ENCODE measurements at regions not wholly inside any gene's neighbourhood (a gene's known extent, or its start where the extent isn't known, plus 50 kb on each side); places are given as distances from the start of the nearest gene placed in this dataset.

DNA sequence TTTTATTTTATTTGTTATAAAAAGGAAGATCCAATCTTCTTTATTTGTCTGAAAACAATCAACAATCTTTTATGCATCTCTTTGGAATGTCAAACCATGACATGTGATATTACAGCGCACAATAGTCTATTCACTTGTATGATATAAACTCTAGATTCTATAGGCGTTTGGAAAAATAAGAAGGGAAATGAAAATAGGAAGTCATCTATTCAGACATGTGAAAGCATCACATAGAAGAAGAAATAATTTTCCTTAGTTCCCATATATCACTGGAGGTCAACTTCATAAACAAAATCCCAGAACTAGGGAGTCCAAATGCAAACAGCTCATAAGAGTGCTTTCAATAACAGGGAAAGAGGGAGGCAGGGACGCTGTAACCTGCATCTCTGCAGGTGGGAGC lies 139.5 kb upstream of the RASGEF1B start:
- H3K4me3 ChIP-seq (ENCODE audit: low read depth, low read length) = no peak overlapping the region
- TF ChIP-seq CTCF (IDR thresholded peaks at IDR 0.05; ENCODE audit: low read depth, low read length) = no peak
- no peak for DNase-seq
- H3K4me1 ChIP-seq = no peaks in the 10 kb centered on the region
- no peaks in the 10 kb centered on the region for H3K27me3 ChIP-seq
- no peaks in the 10 kb centered on the region for H3K36me3 ChIP-seq
- H3K9me3 ChIP-seq = no peaks in the 10 kb centered on the region

DNA sequence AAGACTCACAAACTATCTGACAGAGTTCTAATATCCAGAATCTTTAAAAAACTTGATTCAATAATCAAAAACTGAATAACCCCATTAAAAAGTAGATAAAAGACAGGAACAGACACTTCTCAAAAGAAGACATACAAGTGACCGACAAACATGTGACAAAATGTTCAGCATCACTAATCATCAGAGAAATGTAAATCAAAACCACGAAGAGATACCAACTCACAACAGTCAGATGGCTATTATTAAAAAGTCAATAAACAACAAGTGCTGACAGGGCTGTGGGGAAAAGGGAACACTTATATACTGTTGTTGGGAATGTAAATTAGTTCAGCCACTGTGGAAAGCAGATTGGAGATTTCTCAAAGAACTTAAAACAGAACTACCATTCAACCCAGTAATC lies 138.1 kb upstream of the RASGEF1B start:
- H3K4me1 ChIP-seq = no peaks in the 10 kb centered on the region
- no peak for TF ChIP-seq CTCF (IDR thresholded peaks at IDR 0.05; ENCODE audit: low read depth, low read length)
- no peaks in the 10 kb centered on the region for H3K27me3 ChIP-seq
- H3K9me3 ChIP-seq = no peaks in the 10 kb centered on the region
- H3K36me3 ChIP-seq = no peaks in the 10 kb centered on the region
- H3K4me3 ChIP-seq (ENCODE audit: low read depth, low read length) = no peak overlapping the region
- no peak for DNase-seq

DNA sequence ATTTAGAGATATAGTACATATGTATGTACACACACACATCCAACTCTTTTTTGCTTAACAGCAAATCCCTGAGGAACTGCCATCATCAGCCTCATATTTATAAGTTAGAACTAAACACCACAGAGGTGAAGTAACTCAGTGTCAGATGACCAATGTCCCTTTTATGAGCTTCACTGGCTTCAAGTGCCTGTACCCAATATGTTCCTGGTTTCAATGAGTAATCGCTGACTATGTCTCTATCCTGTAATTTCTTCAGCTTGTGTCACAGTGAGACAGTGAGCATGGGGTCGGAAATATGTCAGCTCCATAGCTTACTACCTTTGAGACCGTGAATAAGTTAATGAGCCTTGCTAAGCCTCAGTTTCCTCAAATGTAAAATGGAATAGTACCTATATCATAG lies 136.2 kb upstream of the RASGEF1B start:
- TF ChIP-seq CTCF (IDR thresholded peaks at IDR 0.05; ENCODE audit: low read depth, low read length) = no peak
- H3K27me3 ChIP-seq = no peaks in the 10 kb centered on the region
- H3K4me3 ChIP-seq (ENCODE audit: low read depth, low read length) = no peak overlapping the region
- no peaks in the 10 kb centered on the region for H3K4me1 ChIP-seq
- no peak for DNase-seq
- H3K36me3 ChIP-seq = no peaks in the 10 kb centered on the region
- no peaks in the 10 kb centered on the region for H3K9me3 ChIP-seq

DNA sequence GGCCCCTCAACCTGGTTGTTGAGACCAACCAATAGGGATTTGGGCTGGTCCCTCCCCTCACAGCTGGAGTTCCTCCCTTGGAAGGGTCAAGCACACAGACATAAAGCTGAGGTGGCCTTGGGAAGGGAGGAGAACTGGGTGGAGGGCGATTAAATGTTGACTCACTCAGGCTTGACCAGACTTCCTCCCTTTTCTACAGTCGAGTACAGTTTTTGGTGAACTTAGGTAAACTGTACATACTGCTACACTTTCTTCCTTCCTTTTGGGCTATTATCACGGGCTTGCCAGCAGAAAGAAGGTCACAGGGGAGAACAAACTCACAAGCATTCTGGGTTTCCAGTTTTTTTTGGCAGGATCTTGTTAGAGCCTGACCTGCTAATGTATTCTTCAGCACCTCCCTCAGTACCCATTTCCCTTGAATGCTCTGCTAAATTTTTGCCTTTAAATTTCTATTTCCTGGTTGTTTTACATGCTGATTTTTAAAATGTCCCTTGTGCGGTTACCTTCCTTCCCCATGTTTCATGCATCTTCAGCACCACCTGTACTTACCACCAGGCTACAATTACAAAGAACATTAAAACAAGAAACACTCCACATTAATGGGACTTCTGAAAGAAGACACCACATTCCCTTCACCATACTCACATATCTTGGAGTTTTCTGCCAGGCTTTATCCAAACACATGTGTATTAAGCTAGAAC lies 135.2 kb upstream of the RASGEF1B start:
- no peak for TF ChIP-seq CTCF (IDR thresholded peaks at IDR 0.05; ENCODE audit: low read depth, low read length)
- Histone ChIP-seq H3K4me1 (no peaks in the 10 kb centered on the region), H3K36me3 (no peaks in the 10 kb centered on the region), H3K4me3 (ENCODE audit: low read depth, low read length) (no peak overlapping the region), H3K9me3 (no peaks in the 10 kb centered on the region), H3K27me3 (no peaks in the 10 kb centered on the region)
- DNase-seq = no peak

DNA sequence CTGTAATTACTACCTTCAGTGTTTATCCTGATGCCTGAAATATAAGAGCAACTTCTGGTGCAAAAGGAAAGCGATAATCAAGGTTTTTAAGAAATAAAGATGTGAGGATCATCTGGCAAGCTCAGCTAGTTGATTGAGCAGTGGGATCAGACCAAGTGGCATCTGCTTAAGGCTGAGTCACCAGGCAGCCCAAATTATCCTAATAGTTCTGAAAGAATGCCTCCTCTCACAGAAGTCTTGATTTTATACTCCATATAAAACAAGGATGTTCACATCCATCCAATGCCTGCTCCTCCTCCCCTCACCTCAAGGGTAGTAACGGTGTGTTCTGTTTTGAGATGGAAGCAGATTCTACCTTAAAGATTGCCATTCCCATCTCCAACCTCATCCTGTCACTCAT lies 134.5 kb upstream of the RASGEF1B start:
- Histone ChIP-seq H3K9me3 (no peaks in the 10 kb centered on the region), H3K4me3 (ENCODE audit: low read depth, low read length) (no peak overlapping the region), H3K4me1 (no peaks in the 10 kb centered on the region), H3K36me3 (no peaks in the 10 kb centered on the region), H3K27me3 (no peaks in the 10 kb centered on the region)
- no peak for DNase-seq
- TF ChIP-seq CTCF (IDR thresholded peaks at IDR 0.05; ENCODE audit: low read depth, low read length) = no peak

DNA sequence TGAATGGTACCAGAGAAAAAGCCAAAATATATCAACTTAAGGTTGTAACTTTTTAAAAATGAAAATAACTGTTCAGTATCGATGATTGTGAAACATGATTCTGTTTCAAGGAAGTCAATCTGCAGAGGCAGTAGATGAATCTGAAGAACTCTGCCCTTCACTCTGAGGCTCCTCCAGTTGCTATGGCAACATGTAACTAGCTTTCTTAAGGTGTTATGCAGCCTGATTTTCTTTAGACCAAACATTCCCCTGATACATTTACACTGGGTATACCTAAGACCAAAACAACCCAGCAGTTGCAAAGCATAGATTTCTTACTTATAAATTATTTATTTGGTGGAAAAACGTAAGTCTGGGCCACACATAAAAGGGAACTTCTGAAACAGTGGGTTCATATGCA lies 133.6 kb upstream of the RASGEF1B start:
- no peaks in the 10 kb centered on the region for H3K9me3 ChIP-seq
- no peak overlapping the region for H3K4me3 ChIP-seq (ENCODE audit: low read depth, low read length)
- no peak for DNase-seq
- no peaks in the 10 kb centered on the region for H3K4me1 ChIP-seq
- H3K36me3 ChIP-seq = no peaks in the 10 kb centered on the region
- H3K27me3 ChIP-seq = no peaks in the 10 kb centered on the region
- TF ChIP-seq CTCF (IDR thresholded peaks at IDR 0.05; ENCODE audit: low read depth, low read length) = no peak

Data from BE2C (cell line).